ENCODE measurements at regions not wholly inside any gene's neighbourhood (a gene's known extent, or its start where the extent isn't known, plus 50 kb on each side); places are given as distances from the start of the nearest gene placed in this dataset.
"Not testable (repeated sequence)": the region's sequence is repeated elsewhere in the genome, so short reads cannot be mapped to it uniquely, and the experiment has no call there.

DNA sequence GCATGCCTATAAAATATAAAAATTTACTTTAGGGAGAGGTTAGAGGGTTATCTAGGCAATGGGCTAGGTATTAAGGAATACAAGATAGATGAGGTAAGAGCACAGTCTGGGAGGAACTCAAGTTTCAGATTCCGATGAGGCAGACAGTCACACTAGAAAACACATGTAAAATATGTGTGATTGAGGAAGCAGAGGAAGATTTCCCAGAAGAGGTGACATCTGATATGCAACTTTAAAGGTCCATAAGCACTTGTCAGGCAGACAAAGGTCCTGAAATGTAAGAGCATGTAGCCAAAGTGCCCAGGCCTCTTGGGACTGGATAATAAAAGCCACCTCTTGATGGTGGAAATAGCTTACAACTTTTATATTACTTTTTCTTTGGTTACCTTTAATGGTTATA is 81.1 kb upstream of the AADAT start:
- TF ChIP-seq, protein P1, sequence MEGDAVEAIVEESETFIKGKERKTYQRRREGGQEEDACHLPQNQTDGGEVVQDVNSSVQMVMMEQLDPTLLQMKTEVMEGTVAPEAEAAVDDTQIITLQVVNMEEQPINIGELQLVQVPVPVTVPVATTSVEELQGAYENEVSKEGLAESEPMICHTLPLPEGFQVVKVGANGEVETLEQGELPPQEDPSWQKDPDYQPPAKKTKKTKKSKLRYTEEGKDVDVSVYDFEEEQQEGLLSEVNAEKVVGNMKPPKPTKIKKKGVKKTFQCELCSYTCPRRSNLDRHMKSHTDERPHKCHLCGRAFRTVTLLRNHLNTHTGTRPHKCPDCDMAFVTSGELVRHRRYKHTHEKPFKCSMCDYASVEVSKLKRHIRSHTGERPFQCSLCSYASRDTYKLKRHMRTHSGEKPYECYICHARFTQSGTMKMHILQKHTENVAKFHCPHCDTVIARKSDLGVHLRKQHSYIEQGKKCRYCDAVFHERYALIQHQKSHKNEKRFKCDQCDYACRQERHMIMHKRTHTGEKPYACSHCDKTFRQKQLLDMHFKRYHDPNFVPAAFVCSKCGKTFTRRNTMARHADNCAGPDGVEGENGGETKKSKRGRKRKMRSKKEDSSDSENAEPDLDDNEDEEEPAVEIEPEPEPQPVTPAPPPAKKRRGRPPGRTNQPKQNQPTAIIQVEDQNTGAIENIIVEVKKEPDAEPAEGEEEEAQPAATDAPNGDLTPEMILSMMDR (IDR thresholded peaks at IDR 0.05; ENCODE audit: poor library complexity, severe bottlenecking), result no peak
- no peak for ATAC-seq (ENCODE audit: low read depth)
- Histone ChIP-seq H3K9me3 (ENCODE audit: severe bottlenecking) (no peaks in the 10 kb centered on the region), H3K4me1 (ENCODE audit: insufficient read depth, poor library complexity, severe bottlenecking) (no peaks in the 10 kb centered on the region), H3K27me3 (ENCODE audit: insufficient read depth, poor library complexity, severe bottlenecking) (no peaks in the 10 kb centered on the region), H3K27ac (ENCODE audit: poor library complexity, severe bottlenecking) (no peak overlapping the region), H3K36me3 (ENCODE audit: low read depth) (no peaks in the 10 kb centered on the region), H3K4me3 (ENCODE audit: severe bottlenecking) (no peak overlapping the region)
- DNase-seq (ENCODE audit: low spot score), result no peak

DNA sequence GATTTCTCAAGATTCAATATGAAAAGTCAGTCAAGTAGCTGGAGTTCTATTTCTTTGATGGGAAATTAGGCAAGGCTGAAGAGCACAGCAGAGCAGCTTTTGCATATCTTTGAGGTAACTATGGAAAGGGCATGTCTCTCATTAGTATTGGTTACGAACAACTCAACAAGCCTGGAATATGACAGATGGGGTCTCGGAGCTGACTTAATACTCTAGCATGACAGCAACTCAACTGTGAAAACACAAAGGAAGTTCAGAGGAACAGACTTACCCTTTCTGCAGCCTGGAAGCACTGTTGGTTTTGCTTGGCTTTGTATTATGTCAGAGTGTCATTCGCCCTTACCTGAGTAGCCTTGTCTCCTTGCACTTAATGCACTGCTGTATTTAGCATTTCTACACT is 79.9 kb upstream of the AADAT start:
- Histone ChIP-seq H3K36me3 (ENCODE audit: low read depth) (no peaks in the 10 kb centered on the region), H3K9me3 (ENCODE audit: severe bottlenecking) (no peaks in the 10 kb centered on the region), H3K4me1 (ENCODE audit: insufficient read depth, poor library complexity, severe bottlenecking) (no peaks in the 10 kb centered on the region), H3K27ac (ENCODE audit: poor library complexity, severe bottlenecking) (no peak overlapping the region), H3K4me3 (ENCODE audit: severe bottlenecking) (no peak overlapping the region), H3K27me3 (ENCODE audit: insufficient read depth, poor library complexity, severe bottlenecking) (no peaks in the 10 kb centered on the region)
- DNase-seq (ENCODE audit: low spot score), result no peak
- no peak for ATAC-seq (ENCODE audit: low read depth)
- TF ChIP-seq, protein P1 (IDR thresholded peaks at IDR 0.05; ENCODE audit: poor library complexity, severe bottlenecking), result no peak

DNA sequence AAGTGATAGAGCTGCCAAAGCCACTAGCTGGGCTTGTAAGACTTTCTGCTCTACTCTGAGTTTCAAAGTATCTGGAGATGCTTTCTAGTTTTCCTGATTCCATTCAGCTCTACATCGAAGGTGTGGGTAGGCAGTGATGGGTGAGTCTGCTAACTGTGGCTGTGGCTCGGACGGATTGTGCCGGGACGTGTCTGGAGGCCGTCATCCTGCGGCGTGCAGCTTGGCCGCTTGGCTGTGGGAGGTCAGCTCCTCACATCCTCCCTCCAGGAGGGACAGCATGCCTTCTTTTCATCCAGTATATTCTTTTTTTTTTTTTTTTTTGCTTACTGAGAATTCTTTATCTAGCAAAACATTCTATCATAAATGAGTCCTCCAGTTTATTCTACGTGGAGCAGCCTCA is 77.9 kb upstream of the AADAT start:
- Histone ChIP-seq H3K4me3 (ENCODE audit: severe bottlenecking) (no peak overlapping the region), H3K4me1 (ENCODE audit: insufficient read depth, poor library complexity, severe bottlenecking) (no peaks in the 10 kb centered on the region), H3K9me3 (ENCODE audit: severe bottlenecking) (no peaks in the 10 kb centered on the region), H3K27me3 (ENCODE audit: insufficient read depth, poor library complexity, severe bottlenecking) (no peaks in the 10 kb centered on the region), H3K36me3 (ENCODE audit: low read depth) (no peaks in the 10 kb centered on the region), H3K27ac (ENCODE audit: poor library complexity, severe bottlenecking) (no peak overlapping the region)
- DNase-seq (ENCODE audit: low spot score) (no peak), ATAC-seq (ENCODE audit: low read depth) (no peak)
- TF ChIP-seq, protein P1 (IDR thresholded peaks at IDR 0.05; ENCODE audit: poor library complexity, severe bottlenecking), result no peak

DNA sequence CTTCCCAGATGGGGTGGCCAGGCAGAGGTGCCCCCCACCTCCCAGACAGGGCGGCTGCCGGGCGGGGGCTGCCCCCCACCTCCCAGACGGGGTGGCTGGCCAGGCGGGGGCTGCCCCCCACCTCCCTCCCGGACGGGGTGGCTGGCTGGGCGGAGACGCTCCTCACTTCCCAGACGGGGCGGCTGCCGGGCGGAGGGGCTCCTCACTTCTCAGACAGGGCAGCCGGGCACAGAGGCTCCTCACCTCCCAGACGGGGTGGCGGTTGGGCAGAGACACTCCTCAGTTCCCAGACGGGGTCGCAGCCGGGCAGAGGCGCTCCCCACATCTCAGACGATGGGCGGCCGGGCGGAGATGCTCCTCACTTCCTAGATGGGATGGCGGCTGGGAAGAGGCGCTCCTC is 76.4 kb upstream of the AADAT start:
- not testable (repeated sequence) for DNase-seq (ENCODE audit: low spot score); H3K4me1 ChIP-seq (ENCODE audit: insufficient read depth, poor library complexity, severe bottlenecking); H3K27ac ChIP-seq (ENCODE audit: poor library complexity, severe bottlenecking); H3K9me3 ChIP-seq (ENCODE audit: severe bottlenecking); H3K27me3 ChIP-seq (ENCODE audit: insufficient read depth, poor library complexity, severe bottlenecking); H3K4me3 ChIP-seq (ENCODE audit: severe bottlenecking); ATAC-seq (ENCODE audit: low read depth); H3K36me3 ChIP-seq (ENCODE audit: low read depth)

DNA sequence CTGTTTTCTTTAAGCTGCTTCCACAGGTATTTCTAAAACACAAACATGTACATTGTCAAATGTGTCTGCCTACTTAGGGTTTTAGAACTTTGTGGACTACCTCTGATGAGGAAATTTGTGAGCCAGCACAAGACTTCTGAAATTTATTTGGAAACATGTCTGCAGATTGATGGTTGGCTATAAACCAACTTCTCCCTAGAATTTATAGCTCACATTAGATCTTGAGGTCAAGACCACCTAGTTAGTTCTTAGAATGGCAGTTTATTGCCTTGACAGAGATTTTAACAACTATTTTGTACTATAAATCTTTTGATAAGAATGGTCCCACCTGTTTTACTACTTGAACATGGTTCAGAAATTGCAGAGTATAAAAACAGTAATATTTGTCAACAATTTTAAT is 72.7 kb upstream of the AADAT start:
- DNase-seq (ENCODE audit: low spot score) (no peak), ATAC-seq (ENCODE audit: low read depth) (no peak)
- Histone ChIP-seq H3K27ac (ENCODE audit: poor library complexity, severe bottlenecking) (no peak overlapping the region), H3K4me3 (ENCODE audit: severe bottlenecking) (no peak overlapping the region), H3K27me3 (ENCODE audit: insufficient read depth, poor library complexity, severe bottlenecking) (no peaks in the 10 kb centered on the region), H3K9me3 (ENCODE audit: severe bottlenecking) (no peaks in the 10 kb centered on the region), H3K4me1 (ENCODE audit: insufficient read depth, poor library complexity, severe bottlenecking) (no peaks in the 10 kb centered on the region), H3K36me3 (ENCODE audit: low read depth) (no peaks in the 10 kb centered on the region)
- TF ChIP-seq, protein P1 (IDR thresholded peaks at IDR 0.05; ENCODE audit: poor library complexity, severe bottlenecking), result no peak
